IPS-NIHi11 (cell line): ENCODE measurements at regions not wholly inside any gene's neighbourhood (a gene's known extent, or its start where the extent isn't known, plus 50 kb on each side); places are given as distances from the start of the nearest gene placed in this dataset.
"Not testable (repeated sequence)": the region's sequence is repeated elsewhere in the genome, so short reads cannot be mapped to it uniquely, and the experiment has no call there.

Experiments used
- DNase-seq: peaks from one replicate; pipeline ENCODE4 v3.0.0; 2012; ENCODE audit warnings: mixed read lengths, low spot score

DNA sequence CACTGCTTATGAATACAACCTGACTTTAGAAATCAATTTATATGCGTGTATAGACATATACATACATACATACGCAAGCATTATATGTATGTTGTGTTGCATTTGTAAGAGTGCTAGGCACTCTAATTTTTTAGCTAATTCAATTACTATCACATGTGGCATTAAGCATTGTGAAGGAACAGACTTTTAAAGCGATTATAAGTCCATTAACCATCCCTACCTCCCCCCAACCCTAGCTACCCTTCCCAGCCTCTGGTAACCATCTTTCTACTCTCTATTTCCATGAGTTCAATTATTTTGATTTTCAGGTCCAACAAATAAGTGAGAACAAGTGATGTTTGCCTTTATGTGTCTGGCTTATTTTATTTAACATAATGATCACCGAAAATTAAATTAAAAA is 453.8 kb downstream of the DOK5 start:
- no peak for DNase-seq

DNA sequence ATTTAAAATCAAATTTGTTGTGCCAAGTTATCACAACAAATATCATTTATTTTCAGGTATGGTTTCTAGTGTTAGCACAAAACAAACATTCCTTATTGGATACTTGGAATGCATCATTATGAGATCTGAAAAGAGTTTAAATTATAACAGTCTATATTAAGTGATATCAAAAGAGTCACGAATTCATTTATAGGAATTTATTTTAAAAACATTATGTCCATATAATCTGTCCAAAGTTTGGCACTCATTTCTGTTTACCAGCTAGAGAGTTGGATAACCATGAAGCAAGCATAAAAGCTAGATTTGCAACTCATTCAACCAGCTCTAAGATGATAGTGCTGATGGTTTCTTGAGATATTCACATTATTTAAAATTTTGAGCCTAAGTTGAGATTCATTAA is 453.2 kb downstream of the DOK5 start:
- no peak for DNase-seq

DNA sequence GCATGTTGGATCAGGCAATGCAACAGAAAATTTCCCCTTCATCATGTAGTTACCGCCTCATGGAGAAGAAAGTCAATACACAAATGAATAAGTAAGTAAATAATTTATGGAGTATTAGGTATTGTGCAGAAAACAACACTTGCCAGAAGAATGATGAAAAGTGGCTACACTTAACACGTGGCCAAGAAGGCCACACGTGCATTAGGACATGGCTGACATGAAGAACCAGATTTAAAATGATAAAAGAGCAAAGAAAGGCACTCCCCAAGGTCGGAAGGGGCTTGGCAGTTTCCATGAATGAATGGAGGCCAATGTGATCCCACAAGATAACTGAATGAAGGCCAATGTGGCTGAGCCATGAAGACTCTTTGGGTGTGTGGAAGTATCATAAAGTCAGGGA is 447.2 kb downstream of the DOK5 start:
- DNase-seq = no peak

DNA sequence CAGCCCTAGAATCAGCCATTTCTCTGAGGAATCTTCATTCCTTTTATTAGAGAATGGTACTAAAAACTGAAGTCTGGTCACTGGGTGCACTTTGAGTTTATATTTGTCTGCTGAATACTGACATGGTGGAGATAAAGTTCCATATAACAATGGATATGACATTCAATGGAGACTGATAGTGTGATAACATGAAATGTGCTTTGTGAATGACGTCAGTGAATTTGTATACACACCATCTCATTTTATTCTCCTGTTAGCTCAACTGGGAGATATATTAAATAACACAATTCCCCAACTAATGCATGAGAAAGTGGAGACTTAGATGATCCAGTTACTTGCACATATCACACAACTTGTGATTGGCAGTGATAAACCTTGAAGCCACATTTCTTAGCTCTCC is 446.7 kb downstream of the DOK5 start:
- no peak for DNase-seq

DNA sequence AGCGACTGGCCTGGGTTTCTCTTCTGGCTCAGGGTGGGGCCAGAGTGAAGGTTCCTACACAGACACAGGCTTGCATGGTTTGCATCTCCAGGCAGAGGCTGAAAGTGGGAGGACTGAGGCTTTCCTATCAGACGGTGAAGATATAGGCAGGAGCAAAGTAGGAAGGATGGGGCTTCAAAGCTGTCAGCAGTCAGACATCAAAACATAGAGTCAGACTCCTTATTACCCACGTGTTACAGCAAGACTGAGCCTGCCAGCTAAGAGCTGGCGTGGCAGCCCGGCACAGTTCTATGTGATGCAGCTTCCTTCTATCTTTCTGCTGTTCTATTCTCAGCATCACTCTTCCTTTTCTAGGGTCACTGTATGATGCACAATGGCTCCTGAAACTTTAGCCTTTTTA is 445.1 kb downstream of the DOK5 start:
- DNase-seq = no peak

DNA sequence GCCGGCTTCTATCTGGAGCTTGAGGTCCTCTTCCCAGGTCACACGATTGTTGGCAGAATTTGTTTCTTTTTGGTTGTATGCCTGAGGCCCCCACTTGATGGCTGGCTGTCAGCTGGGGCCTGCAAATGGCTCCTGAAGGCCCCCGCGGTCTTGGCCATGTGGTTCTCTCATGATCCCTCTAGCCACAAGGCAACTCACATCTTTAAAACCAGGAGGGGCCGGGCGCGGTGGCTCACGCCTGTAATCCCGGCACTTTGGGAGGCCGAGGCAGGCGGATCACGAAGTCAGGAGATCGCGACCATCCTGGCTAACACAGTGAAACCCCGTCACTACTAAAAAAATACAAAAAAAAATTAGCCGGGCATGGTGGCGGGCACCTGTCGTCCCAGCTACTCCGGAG is 443.6 kb downstream of the DOK5 start:
- DNase-seq = not testable (repeated sequence)

DNA sequence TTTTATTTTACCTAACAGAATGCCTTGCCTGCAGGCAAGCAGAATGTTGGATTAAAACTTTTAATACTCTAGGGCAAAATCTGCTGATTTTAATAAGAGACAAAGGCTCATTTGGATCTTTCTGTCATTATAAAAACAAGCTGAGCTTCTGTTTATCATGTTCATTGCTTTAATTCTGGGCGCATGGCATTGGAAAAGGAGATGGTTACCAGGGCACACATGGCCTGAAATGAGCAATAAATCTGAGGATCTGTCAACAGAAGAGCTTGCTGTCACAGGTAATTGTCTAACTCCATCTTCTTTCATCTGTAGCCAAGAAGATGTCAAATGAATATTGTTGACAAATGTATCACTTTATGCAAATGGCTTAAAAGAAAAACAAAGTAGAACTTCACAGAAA is 439.6 kb downstream of the DOK5 start:
- no peak for DNase-seq

DNA sequence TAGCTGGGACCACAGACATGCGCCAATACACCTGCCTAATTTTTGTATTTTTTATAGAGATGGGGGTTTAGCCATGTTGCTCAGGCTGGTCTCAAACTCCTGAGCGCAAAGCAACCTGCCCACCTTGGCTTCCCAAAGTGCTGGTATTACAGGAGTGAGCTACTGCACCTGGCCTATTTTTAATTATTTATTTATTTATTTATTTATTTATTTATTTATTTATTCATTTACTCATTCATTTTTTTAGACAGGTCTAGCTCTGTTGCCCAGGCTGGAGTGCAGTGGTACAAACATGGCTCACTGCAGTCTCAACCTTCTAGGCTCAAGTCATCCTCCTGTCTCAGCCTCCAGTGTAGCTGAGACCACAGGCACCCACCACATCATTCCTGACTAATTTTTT is 434.3 kb downstream of the DOK5 start:
- DNase-seq = no peak

DNA sequence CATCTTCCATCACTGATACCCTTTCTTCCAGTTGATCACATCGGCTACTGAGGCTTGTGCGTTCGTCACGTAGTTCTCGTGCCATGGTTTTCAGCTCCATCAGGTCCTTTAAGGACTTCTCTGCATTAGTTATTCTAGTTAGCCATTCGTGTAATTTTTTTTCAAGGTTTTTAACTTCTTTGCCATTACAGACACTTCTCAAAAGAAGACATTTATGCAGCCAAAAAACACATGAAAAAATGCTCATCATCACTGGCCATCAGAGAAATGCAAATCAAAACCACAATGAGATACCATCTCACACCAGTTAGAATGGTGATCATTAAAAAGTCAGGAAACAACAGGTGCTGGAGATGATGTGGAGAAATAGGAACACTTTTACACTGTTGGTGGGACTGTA is 430.7 kb downstream of the DOK5 start:
- not testable (repeated sequence) for DNase-seq

DNA sequence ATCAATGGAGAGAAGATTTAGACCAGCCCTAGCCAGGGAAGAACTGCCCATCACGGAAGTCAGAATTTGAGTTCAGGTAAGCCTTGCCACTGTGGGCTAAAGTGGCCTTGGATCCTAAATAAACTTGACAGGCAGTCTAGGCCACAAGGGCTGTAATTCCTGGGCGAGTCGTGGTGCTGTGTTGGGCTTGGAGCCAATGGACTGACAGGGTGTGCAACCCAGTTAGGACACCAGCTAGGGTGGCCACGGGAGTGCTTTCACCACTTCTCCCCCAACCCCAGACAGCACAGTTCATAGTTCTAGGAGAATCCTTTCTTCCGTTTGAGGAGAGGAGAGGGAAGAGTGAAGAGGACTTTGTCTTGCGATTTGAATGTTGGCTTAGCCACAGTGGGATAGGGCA is 422.4 kb downstream of the DOK5 start:
- no peak for DNase-seq

DNA sequence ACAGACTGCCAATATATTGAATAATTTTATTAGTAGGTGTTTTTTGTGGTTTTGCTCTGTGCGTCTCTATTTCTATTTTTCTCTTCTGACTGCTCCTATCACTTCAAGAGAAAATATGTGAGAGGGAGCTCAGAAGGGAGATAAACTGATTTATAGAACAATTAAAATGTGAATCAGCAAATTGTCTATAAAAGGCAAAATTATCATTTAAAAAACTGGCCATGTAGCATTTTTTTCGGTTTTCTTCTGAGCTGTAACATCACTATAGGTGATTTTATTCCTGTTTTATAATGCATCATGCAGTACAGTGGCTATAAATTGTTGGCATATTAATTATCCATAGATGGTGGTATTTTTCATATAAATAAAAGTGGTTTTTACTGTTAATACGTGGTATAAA is 416.5 kb downstream of the DOK5 start:
- DNase-seq = no peak

DNA sequence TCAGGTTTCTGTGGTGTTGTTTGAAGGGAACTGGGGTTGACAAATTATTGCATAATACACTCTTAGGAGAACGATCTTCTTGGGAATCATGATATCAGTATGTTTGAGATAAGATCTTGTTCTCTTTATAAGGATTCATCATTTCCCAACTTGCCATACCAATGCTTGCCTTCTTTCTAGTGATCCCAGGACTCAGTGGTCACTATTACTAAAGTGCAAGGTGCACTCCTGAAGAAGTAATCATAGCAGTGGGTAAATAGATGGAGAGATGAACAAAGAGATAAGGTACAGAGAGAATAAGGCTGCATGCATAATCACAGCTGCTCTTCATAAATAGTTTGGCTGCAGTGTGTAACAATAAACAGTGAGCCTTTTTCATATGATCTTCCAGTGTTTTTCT is 404.0 kb downstream of the DOK5 start:
- no peak for DNase-seq

DNA sequence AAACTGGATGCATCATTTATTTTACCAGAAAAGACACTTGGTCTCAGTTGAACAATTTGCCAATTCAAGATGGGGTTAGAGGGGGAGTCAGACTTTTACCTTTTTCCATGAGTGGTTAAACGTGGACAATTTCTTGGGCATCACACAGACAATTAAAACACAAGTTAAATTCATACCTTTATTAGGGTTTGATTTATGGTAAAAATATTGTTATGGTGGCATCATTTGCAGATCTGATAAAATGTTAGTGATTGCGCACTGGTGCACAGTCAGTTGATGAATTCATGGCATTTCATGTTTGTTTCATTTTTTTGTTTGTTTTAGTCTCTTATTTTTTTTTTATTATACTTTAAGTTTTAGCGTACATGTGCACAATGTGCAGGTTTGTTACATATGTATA is 399.9 kb downstream of the DOK5 start:
- no peak for DNase-seq

DNA sequence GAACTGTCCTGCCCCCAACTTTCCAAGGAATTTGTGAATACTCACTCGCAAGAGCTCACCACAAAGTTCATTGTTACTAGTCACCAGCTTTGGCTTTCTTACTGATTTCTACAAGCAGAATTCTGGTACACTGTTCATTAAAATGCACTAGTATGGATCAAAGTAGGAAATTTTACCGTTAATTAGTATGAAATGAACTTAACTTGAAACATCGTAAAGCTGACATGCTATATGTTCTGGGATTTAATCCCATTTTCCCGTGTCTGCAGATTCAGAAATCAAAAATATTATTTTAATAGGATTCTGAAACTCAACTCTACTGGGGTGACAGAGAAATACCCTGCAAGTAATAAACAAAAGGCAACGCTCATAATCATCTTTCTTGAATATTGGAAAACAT is 399.3 kb downstream of the DOK5 start:
- DNase-seq = no peak

DNA sequence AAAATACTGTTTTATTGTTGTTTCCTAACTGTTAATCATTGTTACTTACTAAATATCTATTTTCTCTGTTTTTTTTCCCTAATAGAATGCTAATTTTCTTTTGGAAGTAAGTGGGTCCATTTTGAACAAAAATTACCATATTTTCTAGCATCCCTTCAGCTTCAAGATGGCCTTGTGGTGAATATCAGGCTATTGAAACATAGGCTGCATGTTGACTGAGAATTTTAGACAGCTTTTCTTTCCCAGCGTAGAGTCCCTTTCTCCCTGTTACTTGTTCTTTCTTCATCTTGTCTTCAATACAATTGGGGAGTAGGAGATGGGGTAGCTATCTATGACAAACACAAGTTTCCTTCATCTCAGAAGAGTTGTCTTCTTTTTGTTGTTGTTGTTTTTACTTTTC is 397.0 kb downstream of the DOK5 start:
- DNase-seq = no peak

DNA sequence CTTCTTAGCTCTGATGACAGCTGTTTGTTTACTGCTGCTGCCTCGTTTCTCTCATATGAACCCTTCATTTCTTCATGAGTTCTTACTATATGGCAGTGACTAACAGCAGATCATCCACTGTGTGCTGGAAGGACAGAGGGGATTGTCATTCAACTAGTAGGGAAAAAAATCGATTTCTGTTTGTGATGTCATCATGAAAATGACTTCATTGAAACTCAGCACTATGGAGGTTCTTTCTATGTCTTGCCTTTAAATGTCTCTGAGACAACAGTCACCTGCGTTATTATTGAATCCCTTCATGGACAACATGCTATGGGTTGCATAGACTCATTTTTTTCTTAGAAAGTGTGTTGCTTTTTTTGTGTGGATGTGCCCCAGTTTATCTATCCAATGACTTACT is 394.4 kb downstream of the DOK5 start:
- DNase-seq = no peak

DNA sequence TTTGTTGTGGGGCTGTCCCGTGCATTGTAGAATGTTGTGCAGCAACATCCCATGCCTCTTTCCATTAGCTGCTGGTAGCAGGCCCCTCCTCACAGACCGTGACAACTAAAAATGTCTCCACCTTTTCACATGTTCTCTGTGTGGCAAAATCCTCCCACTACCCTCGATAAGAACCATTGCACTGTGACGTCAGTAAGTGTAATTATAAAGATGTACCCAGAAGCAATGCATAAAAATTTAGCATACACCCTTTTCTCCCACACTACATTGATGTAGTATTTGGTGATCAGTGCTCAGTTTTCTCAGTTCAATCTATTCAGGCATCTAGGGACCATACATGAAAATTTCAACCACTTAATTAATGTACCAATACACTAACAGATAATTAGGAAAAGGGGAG is 389.9 kb downstream of the DOK5 start:
- DNase-seq = no peak

DNA sequence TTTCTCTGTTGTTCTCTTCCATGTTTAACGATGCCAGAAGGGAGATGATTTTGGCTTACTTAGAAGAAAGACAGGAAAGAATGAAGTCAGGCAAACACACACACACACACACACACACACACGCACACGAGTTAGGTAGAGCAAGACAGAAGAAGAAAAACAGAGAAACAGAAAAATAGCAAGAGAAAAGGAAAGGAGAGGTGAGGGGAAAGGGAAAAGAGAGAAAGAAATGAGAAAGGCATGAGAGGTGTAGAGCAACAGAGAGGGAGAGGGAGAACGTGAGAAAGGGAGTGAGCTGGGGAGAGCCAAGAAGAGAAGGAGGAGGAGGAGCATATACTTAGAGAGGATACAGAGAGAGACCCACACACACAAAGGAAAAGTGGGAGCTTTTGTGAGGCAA is 385.3 kb downstream of the DOK5 start:
- DNase-seq = no peak

DNA sequence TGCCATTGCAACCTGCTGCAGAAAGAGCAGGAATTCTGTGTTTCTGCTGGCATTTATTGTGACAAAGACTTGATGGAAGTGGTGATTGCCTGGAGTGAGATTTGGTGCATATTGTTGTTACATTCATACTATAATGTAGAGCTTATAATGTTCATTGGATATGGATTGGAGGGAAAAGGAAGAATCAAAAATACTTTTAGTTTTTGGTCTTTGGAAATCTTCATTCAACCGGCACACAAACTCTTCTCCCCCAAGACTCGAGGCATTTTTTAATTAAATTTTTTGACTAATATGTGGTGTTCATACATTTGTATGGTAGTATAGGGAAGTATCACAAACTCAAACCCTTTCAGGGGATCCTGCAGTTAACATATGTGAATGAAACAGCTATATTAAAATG is 380.8 kb downstream of the DOK5 start:
- no peak for DNase-seq

DNA sequence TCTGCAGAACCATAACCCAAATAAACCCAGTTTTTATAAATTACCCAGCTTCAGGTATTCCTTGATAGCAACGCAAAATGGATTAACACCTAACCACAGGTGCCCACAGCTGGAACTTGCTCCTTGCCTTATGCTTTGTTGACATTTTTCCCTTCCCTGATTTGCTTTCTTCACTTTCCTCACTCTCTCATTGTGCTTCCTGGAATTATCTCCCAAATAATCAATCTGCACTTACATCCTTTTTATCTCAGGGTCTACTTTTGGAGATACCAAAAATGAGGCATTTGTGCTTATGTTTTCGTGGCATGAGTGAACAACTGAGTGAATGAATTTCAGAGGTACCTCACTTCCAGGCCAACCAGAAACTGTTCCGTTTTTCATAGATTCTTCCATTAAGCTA is 374.3 kb downstream of the DOK5 start:
- no peak for DNase-seq

DNA sequence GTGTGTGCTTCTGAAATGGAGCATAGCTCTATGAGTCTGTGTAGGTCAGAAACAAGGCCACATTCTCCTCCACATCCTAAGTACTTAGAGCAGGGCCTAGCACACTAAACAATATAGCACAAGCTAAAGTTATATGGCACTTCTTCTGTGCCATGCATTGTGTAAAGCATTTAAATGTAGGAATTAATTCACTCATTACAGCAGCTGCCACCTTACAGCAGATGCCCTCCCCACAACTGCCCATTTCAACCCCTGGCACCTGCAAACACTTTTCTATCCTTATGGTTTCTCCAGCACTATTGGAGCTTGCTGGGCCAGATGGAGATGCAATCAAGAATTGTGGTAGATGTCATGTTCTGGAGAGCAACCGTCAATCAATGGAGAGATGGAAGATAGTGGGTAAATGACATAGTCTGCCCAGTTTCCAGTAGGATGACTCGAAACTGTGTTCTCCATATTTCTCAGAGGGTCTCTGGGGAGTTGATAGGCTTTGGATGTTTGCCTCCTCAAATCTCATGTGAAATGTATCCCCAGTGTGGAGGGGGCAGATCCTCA is 373.7 kb downstream of the DOK5 start:
- no peak for DNase-seq

DNA sequence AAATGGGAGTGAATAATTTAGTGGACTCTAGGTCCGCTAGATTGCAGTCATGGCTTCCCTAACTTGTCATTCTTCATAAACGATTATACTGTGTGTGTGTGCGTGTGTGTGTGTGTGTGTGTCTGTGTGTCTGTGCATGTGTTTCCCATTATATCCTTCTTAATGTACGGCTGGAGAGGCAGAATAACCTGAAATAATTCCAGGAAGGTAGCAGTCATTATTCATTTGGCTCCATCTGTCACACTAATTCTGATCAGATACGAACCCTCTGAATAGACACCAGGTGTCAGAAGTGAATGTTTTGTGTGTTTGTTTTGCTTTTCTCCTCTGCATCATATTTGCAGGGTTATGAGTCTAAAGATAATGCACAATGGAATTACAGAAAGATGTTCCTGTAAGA is 372.9 kb downstream of the DOK5 start:
- DNase-seq = no peak

DNA sequence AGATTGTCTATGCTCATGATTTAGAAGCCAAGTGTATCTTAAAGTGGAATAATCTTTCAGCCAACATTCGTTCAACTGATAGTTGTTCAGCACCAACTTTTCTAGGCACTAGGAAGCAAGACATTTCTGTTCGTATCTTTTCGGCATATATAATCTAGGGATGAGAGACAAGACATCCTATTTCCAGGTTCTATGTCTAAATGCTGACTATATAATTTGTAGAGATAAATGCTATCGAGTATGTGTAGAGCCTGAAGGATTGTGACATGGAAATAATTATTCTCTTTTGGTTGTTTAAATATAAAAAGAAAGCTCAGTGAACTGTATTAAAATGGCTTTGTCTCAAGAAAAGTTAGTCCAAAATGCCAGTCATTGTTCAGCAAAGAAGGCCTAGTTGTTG is 371.6 kb downstream of the DOK5 start:
- no peak for DNase-seq

DNA sequence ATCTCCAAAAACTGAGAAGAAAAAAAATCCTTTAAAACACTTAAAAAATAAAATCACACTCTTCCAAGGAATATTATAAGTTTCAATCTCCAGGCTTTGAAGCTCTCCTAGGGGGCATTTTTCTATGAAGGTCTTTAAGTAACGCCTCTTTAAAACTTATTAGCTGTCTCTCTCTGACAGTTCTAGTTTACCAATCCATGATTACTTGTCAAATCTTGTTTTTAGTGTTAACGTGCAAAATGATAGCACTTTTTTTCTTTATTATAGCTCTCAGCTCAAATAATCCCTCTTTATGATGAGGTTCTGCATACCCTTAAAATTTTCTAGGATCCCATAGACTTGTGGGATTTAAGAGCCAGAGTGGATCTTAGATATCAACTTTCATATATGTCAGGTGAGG is 369.0 kb downstream of the DOK5 start:
- no peak for DNase-seq

DNA sequence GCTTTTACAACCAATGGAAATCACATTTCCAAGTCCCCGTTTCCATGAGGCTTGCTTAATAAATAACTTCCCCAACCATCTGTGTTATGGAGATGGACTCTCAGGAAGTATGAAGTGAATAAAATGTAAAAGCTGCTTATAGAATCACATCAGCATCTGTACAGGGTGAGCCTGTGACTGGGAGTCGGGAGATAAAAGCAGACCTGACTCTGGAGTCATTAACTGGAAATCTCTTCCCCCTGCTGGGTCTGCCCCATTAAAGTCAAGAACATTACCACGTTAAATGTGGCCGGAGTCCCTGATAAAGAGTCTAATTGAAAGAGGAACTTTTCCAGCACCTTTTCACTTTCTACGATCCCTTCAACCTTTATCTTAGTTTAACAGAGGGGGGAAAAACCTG is 368.5 kb downstream of the DOK5 start:
- no peak for DNase-seq
